Testis (tissue), 2 donors: ENCODE measurements at regions not wholly inside any gene's neighbourhood (a gene's known extent, or its start where the extent isn't known, plus 50 kb on each side); places are given as distances from the start of the nearest gene placed in this dataset.

ENCODE experiments used
- CTCF ChIP-seq, 3 experiments: fragments of 450-650 bp in 2 of 3; fragments of 200-600 bp in 1 of 3; sonication (generic) in 1 of 3; IDR thresholded peaks; one replicate each; pipeline ENCODE4 v1.5.1; 2016 to 2019; ENCODE audit warnings: antibody characterized with exemption in 3 of 3, mild to moderate bottlenecking in 2 of 3, moderate library complexity in 1 of 3
- POLR2A ChIP-seq: fragments of 450-650 bp; IDR thresholded peaks from one replicate; pipeline ENCODE4 v1.6.1; 2017; ENCODE audit warnings: antibody characterized with exemption, mild to moderate bottlenecking, moderate library complexity

GRCh38 chr3:109851854-109852253 is 514.5 kb upstream of the DPPA4 start:
- TF ChIP-seq POLR2A: no peak
- no peak for TF ChIP-seq CTCF (IDR thresholded peaks at IDR 0.05)
